Liver (tissue), 3 donors: ENCODE measurements at regions not wholly inside any gene's neighbourhood (a gene's known extent, or its start where the extent isn't known, plus 50 kb on each side); places are given as distances from the start of the nearest gene placed in this dataset.

Experiments
- EGR1 ChIP-seq, 2 donors: IDR thresholded peaks; 2 replicates each; pipeline ENCODE4 v1.6.1; 2016 to 2018; ENCODE audit warnings: antibody characterized with exemption in 2 of 2, low read depth in 2 of 2
- FOXA1 ChIP-seq: IDR thresholded peaks from 2 replicates; pipeline ENCODE4 v1.6.1; 2016; ENCODE audit warnings: antibody characterized with exemption
- FOXA2 ChIP-seq: IDR thresholded peaks from 2 replicates; pipeline ENCODE4 v1.6.1; 2016; ENCODE audit warnings: antibody characterized with exemption
- GABPA ChIP-seq, 2 donors: IDR thresholded peaks in 1 of 2; conservative IDR thresholded peaks in 1 of 2; 2 replicates each; pipeline ENCODE4 v1.6.1; 2016; ENCODE audit warnings: antibody characterized with exemption in 2 of 2, mild to moderate bottlenecking in 1 of 2, moderate library complexity in 1 of 2
- JUND ChIP-seq, 2 donors: IDR thresholded peaks; 2 replicates each; pipeline ENCODE4 v1.6.1; 2016; ENCODE audit warnings: antibody characterized with exemption in 2 of 2
- RAD21 ChIP-seq, 2 donors: IDR thresholded peaks; 2 replicates each; pipeline ENCODE4 v1.6.1; 2016; ENCODE audit warnings: antibody characterized with exemption in 2 of 2, mild to moderate bottlenecking in 2 of 2
- RXRA ChIP-seq, 2 donors: IDR thresholded peaks; 2 replicates each; pipeline ENCODE4 v1.6.1; 2017 to 2018; ENCODE audit warnings: antibody characterized with exemption in 2 of 2, mild to moderate bottlenecking in 1 of 2
- SP1 ChIP-seq: IDR thresholded peaks from 2 replicates; pipeline ENCODE4 v1.6.1; 2018; ENCODE audit warnings: antibody characterized with exemption, mild to moderate bottlenecking
- TAF1 ChIP-seq: conservative IDR thresholded peaks from 2 replicates; pipeline ENCODE4 v1.6.1; 2016; ENCODE audit warnings: antibody characterized with exemption, mild to moderate bottlenecking
- YY1 ChIP-seq: IDR thresholded peaks from 2 replicates; pipeline ENCODE4 v1.6.1; 2016; ENCODE audit warnings: antibody characterized with exemption, mild to moderate bottlenecking
- TF ChIP-seq, protein P1 (sequence below): IDR thresholded peaks from 2 replicates; pipeline ENCODE4 v1.6.1; 2016; ENCODE audit warnings: antibody characterized with exemption
- TF ChIP-seq, protein P2 (sequence below): IDR thresholded peaks from 2 replicates; pipeline ENCODE4 v1.6.1; 2016; ENCODE audit warnings: antibody characterized with exemption, mild to moderate bottlenecking
- TF ChIP-seq, protein P3 (sequence below): fragments of 150-350 bp; IDR thresholded peaks from 2 replicates; pipeline ENCODE4 v1.5.1; 2017; ENCODE audit warnings: improper control_type of control experiment, low read depth, low read length; ENCODE audit not compliant: missing input control
- TF ChIP-seq, protein P4 (sequence below): IDR thresholded peaks from 2 replicates; pipeline ENCODE4 v1.6.1; 2016; ENCODE audit warnings: antibody characterized with exemption
- donor health status: healthy.
- donor health status: healthy.

DNA sequence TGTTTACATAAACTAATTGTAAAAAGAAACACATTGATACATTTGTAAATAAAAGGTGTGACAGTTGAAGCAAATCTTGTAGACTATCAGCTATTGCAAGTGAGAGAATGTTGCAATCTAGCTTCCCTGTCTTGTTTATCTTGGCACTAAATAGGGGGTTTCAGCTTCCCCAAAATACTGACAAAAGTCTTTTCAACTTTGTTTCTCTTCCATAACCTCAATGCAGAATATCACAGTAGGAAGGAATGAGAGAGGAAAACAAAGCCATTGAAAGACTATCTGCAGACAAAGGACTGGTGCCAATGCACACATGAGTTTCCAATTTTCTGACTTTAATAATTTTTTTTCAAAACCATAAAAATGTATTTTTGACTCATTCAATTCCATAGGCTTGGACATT lies 886.2 kb upstream of the MGAT4C start:
- TF ChIP-seq, protein P1, sequence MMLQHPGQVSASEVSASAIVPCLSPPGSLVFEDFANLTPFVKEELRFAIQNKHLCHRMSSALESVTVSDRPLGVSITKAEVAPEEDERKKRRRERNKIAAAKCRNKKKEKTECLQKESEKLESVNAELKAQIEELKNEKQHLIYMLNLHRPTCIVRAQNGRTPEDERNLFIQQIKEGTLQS = no peak
- no peak for TF ChIP-seq EGR1 (IDR thresholded peaks at IDR 0.05; ENCODE audit: low read depth in 2 of 2)
- TF ChIP-seq, protein P2, sequence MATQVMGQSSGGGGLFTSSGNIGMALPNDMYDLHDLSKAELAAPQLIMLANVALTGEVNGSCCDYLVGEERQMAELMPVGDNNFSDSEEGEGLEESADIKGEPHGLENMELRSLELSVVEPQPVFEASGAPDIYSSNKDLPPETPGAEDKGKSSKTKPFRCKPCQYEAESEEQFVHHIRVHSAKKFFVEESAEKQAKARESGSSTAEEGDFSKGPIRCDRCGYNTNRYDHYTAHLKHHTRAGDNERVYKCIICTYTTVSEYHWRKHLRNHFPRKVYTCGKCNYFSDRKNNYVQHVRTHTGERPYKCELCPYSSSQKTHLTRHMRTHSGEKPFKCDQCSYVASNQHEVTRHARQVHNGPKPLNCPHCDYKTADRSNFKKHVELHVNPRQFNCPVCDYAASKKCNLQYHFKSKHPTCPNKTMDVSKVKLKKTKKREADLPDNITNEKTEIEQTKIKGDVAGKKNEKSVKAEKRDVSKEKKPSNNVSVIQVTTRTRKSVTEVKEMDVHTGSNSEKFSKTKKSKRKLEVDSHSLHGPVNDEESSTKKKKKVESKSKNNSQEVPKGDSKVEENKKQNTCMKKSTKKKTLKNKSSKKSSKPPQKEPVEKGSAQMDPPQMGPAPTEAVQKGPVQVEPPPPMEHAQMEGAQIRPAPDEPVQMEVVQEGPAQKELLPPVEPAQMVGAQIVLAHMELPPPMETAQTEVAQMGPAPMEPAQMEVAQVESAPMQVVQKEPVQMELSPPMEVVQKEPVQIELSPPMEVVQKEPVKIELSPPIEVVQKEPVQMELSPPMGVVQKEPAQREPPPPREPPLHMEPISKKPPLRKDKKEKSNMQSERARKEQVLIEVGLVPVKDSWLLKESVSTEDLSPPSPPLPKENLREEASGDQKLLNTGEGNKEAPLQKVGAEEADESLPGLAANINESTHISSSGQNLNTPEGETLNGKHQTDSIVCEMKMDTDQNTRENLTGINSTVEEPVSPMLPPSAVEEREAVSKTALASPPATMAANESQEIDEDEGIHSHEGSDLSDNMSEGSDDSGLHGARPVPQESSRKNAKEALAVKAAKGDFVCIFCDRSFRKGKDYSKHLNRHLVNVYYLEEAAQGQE = no peak
- TF ChIP-seq, protein P3, sequence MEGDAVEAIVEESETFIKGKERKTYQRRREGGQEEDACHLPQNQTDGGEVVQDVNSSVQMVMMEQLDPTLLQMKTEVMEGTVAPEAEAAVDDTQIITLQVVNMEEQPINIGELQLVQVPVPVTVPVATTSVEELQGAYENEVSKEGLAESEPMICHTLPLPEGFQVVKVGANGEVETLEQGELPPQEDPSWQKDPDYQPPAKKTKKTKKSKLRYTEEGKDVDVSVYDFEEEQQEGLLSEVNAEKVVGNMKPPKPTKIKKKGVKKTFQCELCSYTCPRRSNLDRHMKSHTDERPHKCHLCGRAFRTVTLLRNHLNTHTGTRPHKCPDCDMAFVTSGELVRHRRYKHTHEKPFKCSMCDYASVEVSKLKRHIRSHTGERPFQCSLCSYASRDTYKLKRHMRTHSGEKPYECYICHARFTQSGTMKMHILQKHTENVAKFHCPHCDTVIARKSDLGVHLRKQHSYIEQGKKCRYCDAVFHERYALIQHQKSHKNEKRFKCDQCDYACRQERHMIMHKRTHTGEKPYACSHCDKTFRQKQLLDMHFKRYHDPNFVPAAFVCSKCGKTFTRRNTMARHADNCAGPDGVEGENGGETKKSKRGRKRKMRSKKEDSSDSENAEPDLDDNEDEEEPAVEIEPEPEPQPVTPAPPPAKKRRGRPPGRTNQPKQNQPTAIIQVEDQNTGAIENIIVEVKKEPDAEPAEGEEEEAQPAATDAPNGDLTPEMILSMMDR = no peak
- no peak for TF ChIP-seq RAD21 (IDR thresholded peaks at IDR 0.05)
- TF ChIP-seq, protein P4, sequence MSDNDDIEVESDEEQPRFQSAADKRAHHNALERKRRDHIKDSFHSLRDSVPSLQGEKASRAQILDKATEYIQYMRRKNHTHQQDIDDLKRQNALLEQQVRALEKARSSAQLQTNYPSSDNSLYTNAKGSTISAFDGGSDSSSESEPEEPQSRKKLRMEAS = no peak
- TF ChIP-seq SP1 = no peak
- TF ChIP-seq TAF1 = no peak
- TF ChIP-seq FOXA1 = no peak
- no peak for TF ChIP-seq YY1
- TF ChIP-seq RXRA (IDR thresholded peaks at IDR 0.05) = no peak
- TF ChIP-seq JUND (IDR thresholded peaks at IDR 0.05) = no peak
- no peak for TF ChIP-seq GABPA (IDR thresholded peaks at IDR 0.05 in 1 of 2, conservative IDR thresholded peaks at IDR 0.05 in 1 of 2)
- TF ChIP-seq FOXA2 = no peak
